A673 (cell line): ENCODE measurements at regions not wholly inside any gene's neighbourhood (a gene's known extent, or its start where the extent isn't known, plus 50 kb on each side); places are given as distances from the start of the nearest gene placed in this dataset.

Source experiments
- BruUV-seq: library from RNA; stranded (reverse); fragments of 400-500 nt; replicated peaks from 2 replicates; lab custom pipeline; 2021; lab: Mats Ljungman, UMichigan
- CTCF ChIA-PET: fragments of 300-600 bp; sonication (Branson Sonifier 250); formaldehyde crosslinking; loops from one replicate; lab custom pipeline; 2022; ENCODE audit warnings: antibody characterized with exemption; lab: Charles Lee
- POLR2A ChIA-PET: fragments of 300-600 bp; sonication (Branson Sonifier 250); formaldehyde crosslinking; loops from one replicate; lab custom pipeline; 2022; ENCODE audit warnings: antibody characterized with exemption; ENCODE audit not compliant: low non-redundant PET; lab: Charles Lee
- DNase-seq: peaks from one replicate; pipeline ENCODE4 v3.0.0-alpha.2; 2015; ENCODE audit warnings: low spot score
- H3K27ac ChIP-seq: fragments of 200-600 bp; sonication (generic); 2 replicates; pipeline ENCODE4 v1.5.1; 2016; ENCODE audit warnings: mixed run types, low read depth, mild to moderate bottlenecking, mixed read lengths, antibody characterized with exemption, low read length; ENCODE audit not compliant: poor library complexity, severe bottlenecking
- H3K27me3 ChIP-seq: fragments of 200-600 bp; sonication (generic); replicated peaks from 2 replicates; pipeline ENCODE4 v1.6.1; 2017; ENCODE audit warnings: mixed run types, low read depth, mild to moderate bottlenecking, mixed read lengths, antibody characterized with exemption, low read length; ENCODE audit not compliant: insufficient read depth, poor library complexity
- H3K36me3 ChIP-seq: fragments of 200-600 bp; sonication (generic); 2 replicates; pipeline ENCODE4 v1.6.1; 2016; ENCODE audit warnings: mixed run types, mild to moderate bottlenecking, mixed read lengths, antibody characterized with exemption, low read length; ENCODE audit not compliant: insufficient read depth, poor library complexity, severe bottlenecking
- H3K4me1 ChIP-seq: fragments of 200-600 bp; sonication (generic); 2 replicates; pipeline ENCODE4 v1.6.1; 2017; ENCODE audit warnings: mixed run types, mild to moderate bottlenecking, mixed read lengths, antibody characterized with exemption, low read length; ENCODE audit not compliant: insufficient read depth, poor library complexity, severe bottlenecking
- H3K4me3 ChIP-seq: fragments of 200-600 bp; sonication (generic); 2 replicates; pipeline ENCODE4 v1.5.1; 2016; ENCODE audit warnings: low read depth, mixed run types, mild to moderate bottlenecking, mixed read lengths, low read length; ENCODE audit not compliant: poor library complexity, severe bottlenecking
- H3K9me3 ChIP-seq: fragments of 200-600 bp; sonication (generic); 2 replicates; pipeline ENCODE4 v1.6.1; 2016; ENCODE audit warnings: mixed run types, low read depth, mild to moderate bottlenecking, mixed read lengths, antibody characterized with exemption, low read length; ENCODE audit not compliant: poor library complexity, severe bottlenecking
- CTCF ChIP-seq: fragments of 300-800, 200-600 bp; sonication (generic); conservative IDR thresholded peaks from 2 replicates; pipeline ENCODE4 v1.5.1; 2017; ENCODE audit warnings: low read depth, mild to moderate bottlenecking, antibody characterized with exemption, low read length, moderate library complexity, mixed read lengths
- EZH2 ChIP-seq: fragments of 200-600 bp; sonication (generic); IDR thresholded peaks from 2 replicates; pipeline ENCODE4 v1.6.1; 2017; ENCODE audit warnings: borderline replicate concordance, low read depth, mild to moderate bottlenecking, mixed read lengths, antibody characterized with exemption, low read length; ENCODE audit not compliant: poor library complexity, severe bottlenecking
- intact Hi-C: fragments of 100-400 bp; cut with micrococcal nuclease; formaldehyde crosslinking; loops from one replicate; pipeline ENCODE4 v1.10.0; 2022; ENCODE audit not compliant: unreplicated experiment

DNA sequence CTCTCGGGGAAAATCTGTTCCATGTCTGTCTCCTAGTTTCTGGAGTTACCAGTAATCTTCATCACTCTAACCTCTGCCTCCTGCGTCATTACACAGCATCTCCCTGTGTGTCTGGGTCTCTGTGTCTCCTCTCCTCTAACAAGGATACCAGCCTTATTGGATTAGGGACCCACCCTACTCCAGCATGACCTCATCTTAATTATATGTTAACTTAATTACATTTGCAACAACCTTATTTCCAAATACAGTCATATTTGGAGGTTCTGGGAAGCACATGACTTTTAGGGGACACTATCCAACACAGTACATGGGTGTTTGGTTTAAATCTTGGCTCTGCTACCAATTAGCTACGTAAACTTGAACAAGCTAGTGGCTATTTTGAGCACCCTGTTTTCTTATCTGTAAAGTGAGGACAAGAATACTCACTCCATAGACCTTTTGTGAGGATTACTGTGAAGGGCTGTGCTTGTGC, 83.9 kb upstream of the SGIP1 start:
- TF ChIP-seq CTCF (no peak), EZH2 (no peak)
- intact Hi-C loops: loop anchor here (5.0 kb wide), 1 partner anchor 52 kb away; no protein-coding TSS in a partner anchor
- H3K9me3 ChIP-seq: no peaks in the 10 kb centered on the region
- no peaks in the 10 kb centered on the region for H3K27me3 ChIP-seq
- H3K4me1 ChIP-seq: peaks cover 18% of the 10 kb centered on the region
- CTCF ChIA-PET: interaction anchor here (0.8 to 1.2 kb wide), 3 partner anchors 53 to 207 kb away, joined by 3 to 4 read pairs (median 4); no protein-coding TSS in a partner anchor
- no TSS peak for BruUV-seq
- no peak overlapping the region for H3K27ac ChIP-seq
- POLR2A ChIA-PET: interaction anchor here (0.5 kb wide), 1 partner anchor 196 kb away, joined by 3 read pairs; no protein-coding TSS in a partner anchor
- H3K4me3 ChIP-seq: no peak overlapping the region
- peak; percentile 45 for DNase-seq
- H3K36me3 ChIP-seq: no peaks in the 10 kb centered on the region

DNA sequence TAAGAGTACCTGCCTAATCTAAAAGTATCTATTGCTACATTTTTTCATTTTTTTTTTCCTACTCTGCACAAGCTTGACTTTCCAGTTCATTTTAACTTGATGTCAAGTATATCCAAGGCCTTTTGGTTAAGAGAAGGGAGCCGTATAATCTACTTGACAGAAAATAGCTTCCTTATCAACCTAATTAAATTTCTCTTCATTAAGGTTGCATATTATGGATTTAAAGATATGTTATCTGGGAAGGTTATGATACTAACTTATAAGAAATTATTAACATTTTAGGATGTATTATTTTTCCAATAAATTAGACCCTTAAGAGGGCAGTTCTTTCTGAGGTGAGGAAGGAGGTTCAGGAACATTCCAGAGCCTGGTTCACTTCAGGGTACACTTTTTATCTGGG, 83.1 kb upstream of the SGIP1 start:
- no TSS peak for BruUV-seq
- intact Hi-C loops: loop anchor here (5.0 kb wide), 1 partner anchor 51 kb away; no protein-coding TSS in a partner anchor

GRCh38 chr1:66452162-66452561, 81.8 kb upstream of the SGIP1 start:
- Histone ChIP-seq H3K27me3 (no peaks in the 10 kb centered on the region), H3K27ac (no peak overlapping the region), H3K36me3 (no peaks in the 10 kb centered on the region), H3K4me3 (no peak overlapping the region), H3K4me1 (peaks cover 10% of the 10 kb centered on the region), H3K9me3 (no peaks in the 10 kb centered on the region)
- CTCF ChIA-PET: no interaction called here
- intact Hi-C loops: loop anchor here (5.0 kb wide), 1 partner anchor 50 kb away; no protein-coding TSS in a partner anchor
- TF ChIP-seq EZH2: no peak
- TF ChIP-seq CTCF: 0 out of 2 replicates have a peak, but pooled peaks have one; percentile 20
- POLR2A ChIA-PET: no interaction called here
- no peak for DNase-seq
- no TSS peak for BruUV-seq

More for the DNA sequence above, 83.1 kb upstream of the SGIP1 start:
- DNase-seq: no peak
- Histone ChIP-seq H3K27ac (no peak overlapping the region), H3K36me3 (no peaks in the 10 kb centered on the region), H3K4me1 (peaks cover 11% of the 10 kb centered on the region), H3K27me3 (no peaks in the 10 kb centered on the region), H3K4me3 (no peak overlapping the region), H3K9me3 (no peaks in the 10 kb centered on the region)
- ChIA-PET POLR2A (no interaction called here), CTCF (no interaction called here)
- TF ChIP-seq EZH2 (no peak), CTCF (no peak)
